Lower leg skin (tissue), 3 donors: ENCODE measurements at regions not wholly inside any gene's neighbourhood (a gene's known extent, or its start where the extent isn't known, plus 50 kb on each side); places are given as distances from the start of the nearest gene placed in this dataset.

ENCODE experiments used
- CTCF ChIP-seq, 3 donors: fragments of 450-650 bp; IDR thresholded peaks; one replicate each; pipeline ENCODE4 v1.5.1; 2016; ENCODE audit warnings: antibody characterized with exemption in 3 of 3, mild to moderate bottlenecking in 3 of 3, moderate library complexity in 2 of 3
- POLR2A ChIP-seq, 2 donors: fragments of 450-650 bp; IDR thresholded peaks; one replicate each; pipeline ENCODE4 v1.6.1; 2016 to 2017; ENCODE audit warnings: antibody characterized with exemption in 2 of 2, mild to moderate bottlenecking in 1 of 2, moderate library complexity in 1 of 2

GRCh38 chr15:95760508-95760907 lies 570.0 kb upstream of the NR2F2 start:
- TF ChIP-seq CTCF (IDR thresholded peaks at IDR 0.05) (no peak), POLR2A (IDR thresholded peaks at IDR 0.05) (no peak)
